BJ (cell line): ENCODE measurements at regions not wholly inside any gene's neighbourhood (a gene's known extent, or its start where the extent isn't known, plus 50 kb on each side); places are given as distances from the start of the nearest gene placed in this dataset.

Source experiments
- CTCF ChIA-PET: fragments of 350-600 bp; formaldehyde crosslinking; extraction: SDS; loops from one replicate; lab custom pipeline; 2021; ENCODE audit warnings: antibody characterized with exemption, inconsistent platforms; lab: Yijun Ruan, JAX
- POLR2A ChIA-PET: fragments of 300-600 bp; sonication (Branson Sonifier 250); formaldehyde crosslinking; extraction: SDS; loops from one replicate; lab custom pipeline; 2021; ENCODE audit warnings: antibody characterized with exemption; lab: Charles Lee
- DNase-seq: peaks from one replicate; pipeline ENCODE4 v3.0.0-alpha.2; 2011; ENCODE audit warnings: low read depth
- H3K27me3 ChIP-seq: 2 replicates; pipeline ENCODE4 v1.6.0; 2011; ENCODE audit warnings: low read length; ENCODE audit not compliant: control insufficient read depth, insufficient read depth
- H3K36me3 ChIP-seq: 2 replicates; pipeline ENCODE4 v1.5.1; 2011; ENCODE audit warnings: low read length; ENCODE audit not compliant: control insufficient read depth, insufficient read depth
- H3K4me3 ChIP-seq: 2 replicates; pipeline ENCODE4 v1.5.1; 2011; ENCODE audit warnings: low read depth, mild to moderate bottlenecking, control low read depth, low read length
- TF ChIP-seq, protein P1 (sequence below): IDR thresholded peaks from 2 replicates; pipeline ENCODE4 v1.5.1; 2011; ENCODE audit warnings: low read depth, mild to moderate bottlenecking, control low read depth, inconsistent platforms, low read length, moderate library complexity; ENCODE audit not compliant: insufficient read depth

DNA sequence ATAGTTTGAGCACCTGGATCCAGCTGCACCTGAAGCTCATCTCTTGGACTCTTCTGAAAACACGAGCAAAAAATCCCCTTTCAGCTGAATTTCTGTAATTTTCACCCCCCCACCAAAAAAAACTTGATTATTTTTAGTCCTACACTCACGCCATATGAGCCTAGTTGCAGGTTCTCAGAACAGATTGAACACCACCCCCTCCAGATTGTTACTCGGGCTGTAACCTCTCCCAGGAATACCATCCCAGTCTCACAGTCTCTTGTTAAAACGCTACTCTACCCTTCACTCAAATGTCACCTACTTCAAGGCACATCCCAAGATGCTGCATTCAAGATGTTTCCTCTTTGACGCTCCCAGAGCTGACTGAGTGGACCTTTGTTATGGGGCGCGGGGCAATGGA lies 96.3 kb upstream of the PRDM11 start:
- no peak for DNase-seq
- TF ChIP-seq, protein P1, sequence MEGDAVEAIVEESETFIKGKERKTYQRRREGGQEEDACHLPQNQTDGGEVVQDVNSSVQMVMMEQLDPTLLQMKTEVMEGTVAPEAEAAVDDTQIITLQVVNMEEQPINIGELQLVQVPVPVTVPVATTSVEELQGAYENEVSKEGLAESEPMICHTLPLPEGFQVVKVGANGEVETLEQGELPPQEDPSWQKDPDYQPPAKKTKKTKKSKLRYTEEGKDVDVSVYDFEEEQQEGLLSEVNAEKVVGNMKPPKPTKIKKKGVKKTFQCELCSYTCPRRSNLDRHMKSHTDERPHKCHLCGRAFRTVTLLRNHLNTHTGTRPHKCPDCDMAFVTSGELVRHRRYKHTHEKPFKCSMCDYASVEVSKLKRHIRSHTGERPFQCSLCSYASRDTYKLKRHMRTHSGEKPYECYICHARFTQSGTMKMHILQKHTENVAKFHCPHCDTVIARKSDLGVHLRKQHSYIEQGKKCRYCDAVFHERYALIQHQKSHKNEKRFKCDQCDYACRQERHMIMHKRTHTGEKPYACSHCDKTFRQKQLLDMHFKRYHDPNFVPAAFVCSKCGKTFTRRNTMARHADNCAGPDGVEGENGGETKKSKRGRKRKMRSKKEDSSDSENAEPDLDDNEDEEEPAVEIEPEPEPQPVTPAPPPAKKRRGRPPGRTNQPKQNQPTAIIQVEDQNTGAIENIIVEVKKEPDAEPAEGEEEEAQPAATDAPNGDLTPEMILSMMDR: no peak
- CTCF ChIA-PET: interaction anchor here (0.6 kb wide), 1 partner anchor 84 kb away, joined by 3 read pairs; no protein-coding TSS in a partner anchor
- no peak overlapping the region for H3K4me3 ChIP-seq
- H3K36me3 ChIP-seq: no peaks in the 10 kb centered on the region
- peaks cover 4% of the 10 kb centered on the region; the same call in 1 of the 2 replicates for H3K27me3 ChIP-seq
- POLR2A ChIA-PET: no interaction called here

DNA sequence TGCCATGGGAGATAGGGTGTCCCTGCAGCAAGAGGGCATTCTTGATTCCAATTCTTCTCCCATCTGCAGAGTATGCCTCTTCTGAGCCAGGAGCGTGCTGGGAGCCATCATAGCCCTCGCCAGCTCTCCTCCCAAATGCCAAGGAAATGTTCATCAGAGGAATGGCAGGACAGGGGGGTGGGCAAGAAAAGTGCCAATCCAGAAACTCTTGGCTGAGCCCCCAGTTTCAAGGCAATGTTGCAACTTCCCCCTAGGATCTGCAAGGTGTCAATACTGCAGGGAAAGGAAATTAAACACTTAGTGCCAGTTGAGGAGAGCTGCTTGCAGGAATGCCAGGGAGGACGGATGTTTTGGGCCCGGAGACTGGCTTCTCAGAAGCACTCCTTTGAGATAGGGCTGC lies 94.8 kb upstream of the PRDM11 start:
- Histone ChIP-seq H3K36me3 (no peaks in the 10 kb centered on the region), H3K4me3 (no peak overlapping the region), H3K27me3 (peaks cover 7% of the 10 kb centered on the region)
- ChIA-PET CTCF (no interaction called here), POLR2A (no interaction called here)
- TF ChIP-seq, protein P1: no peak
- no peak for DNase-seq

DNA sequence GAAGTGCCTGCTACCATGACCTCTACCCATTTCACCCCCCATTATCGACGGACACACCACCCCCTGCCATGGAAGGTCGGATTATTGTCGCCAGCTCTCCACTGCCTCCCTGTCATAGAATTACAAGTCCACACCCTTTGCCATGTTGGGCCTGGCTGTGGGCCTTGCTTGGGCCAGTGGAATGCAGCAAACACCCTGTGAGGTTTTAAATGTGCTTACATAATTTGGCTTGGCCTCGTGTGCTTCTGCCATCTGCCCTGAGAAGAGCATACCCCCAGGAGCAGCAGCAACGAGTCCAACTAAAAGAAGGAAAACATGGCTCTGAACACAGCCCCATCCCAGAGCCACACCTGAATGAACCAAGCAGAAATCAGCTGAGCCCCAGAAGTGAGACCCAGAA lies 94.1 kb upstream of the PRDM11 start:
- POLR2A ChIA-PET: no interaction called here
- DNase-seq: no peak
- H3K36me3 ChIP-seq: no peaks in the 10 kb centered on the region
- CTCF ChIA-PET: no interaction called here
- TF ChIP-seq, protein P1: no peak
- peaks cover 7% of the 10 kb centered on the region for H3K27me3 ChIP-seq
- H3K4me3 ChIP-seq: no peak overlapping the region

DNA sequence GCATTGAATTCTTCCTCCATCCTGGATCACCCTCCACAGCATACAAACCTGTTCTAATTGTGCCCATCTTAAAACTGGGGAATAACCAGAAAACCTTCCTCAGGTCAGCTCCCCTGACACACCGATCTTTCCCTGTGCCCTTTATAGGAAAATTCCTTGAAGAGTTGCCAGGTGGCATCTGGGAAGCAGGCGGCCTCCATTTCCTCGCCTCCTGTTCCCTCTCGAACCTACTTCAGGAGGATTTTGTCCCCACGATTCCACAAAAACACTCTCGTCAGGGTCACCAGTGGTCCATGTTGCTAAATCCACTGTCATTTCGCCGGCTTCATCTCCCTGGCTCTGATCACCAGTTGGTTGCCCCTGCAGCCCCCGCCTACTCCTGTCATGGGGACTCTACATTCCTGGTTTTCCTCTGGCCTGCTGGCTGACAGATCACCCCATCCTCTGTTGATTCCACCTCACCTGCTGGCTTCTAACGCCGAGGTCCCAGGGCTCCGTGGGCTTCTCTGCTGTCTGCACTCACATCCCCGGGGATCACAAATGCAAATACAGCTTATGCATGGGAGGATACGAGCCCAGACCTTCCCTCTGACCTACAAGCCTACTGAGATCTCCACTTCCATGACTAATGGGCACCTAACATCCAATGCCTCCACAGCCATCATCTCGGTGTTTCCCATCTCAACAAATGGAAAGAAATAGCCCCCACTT lies 92.5 kb upstream of the PRDM11 start:
- peaks cover 7% of the 10 kb centered on the region for H3K27me3 ChIP-seq
- no peak overlapping the region for H3K4me3 ChIP-seq
- POLR2A ChIA-PET: no interaction called here
- DNase-seq: no peak
- CTCF ChIA-PET: interaction anchor here (1.3 kb wide), 1 partner anchor 51 kb away, joined by 3 read pairs; no protein-coding TSS in a partner anchor
- TF ChIP-seq, protein P1: no peak
- no peaks in the 10 kb centered on the region for H3K36me3 ChIP-seq

DNA sequence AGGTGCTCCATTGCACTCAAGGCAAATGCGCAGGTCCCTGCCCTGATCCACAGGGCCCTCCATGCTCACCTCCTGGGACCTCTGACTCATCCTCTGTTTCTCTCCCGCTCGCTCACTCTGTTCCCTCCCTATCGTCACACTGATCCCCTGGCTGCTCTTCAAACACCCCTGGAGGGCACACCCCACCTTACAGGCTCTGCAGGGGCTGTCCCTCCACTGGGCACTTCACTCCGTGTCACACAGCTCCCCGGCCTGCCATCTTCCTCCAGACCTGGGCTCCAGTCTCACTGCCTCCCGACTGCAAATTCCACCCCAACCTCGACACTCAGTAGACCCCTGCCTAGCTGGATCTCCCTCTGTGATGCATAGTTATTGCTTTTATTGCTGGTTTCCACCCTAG lies 91.5 kb upstream of the PRDM11 start:
- DNase-seq: no peak
- POLR2A ChIA-PET: no interaction called here
- CTCF ChIA-PET: interaction anchor here (0.6 to 1.3 kb wide), 2 partner anchors 13 to 50 kb away, joined by 3 read pairs; no protein-coding TSS in a partner anchor
- TF ChIP-seq, protein P1: no peak
- no peak overlapping the region for H3K4me3 ChIP-seq
- no peaks in the 10 kb centered on the region for H3K36me3 ChIP-seq
- H3K27me3 ChIP-seq: peaks cover 7% of the 10 kb centered on the region
